OCI-LY7 (cell line): ENCODE measurements at regions not wholly inside any gene's neighbourhood (a gene's known extent, or its start where the extent isn't known, plus 50 kb on each side); places are given as distances from the start of the nearest gene placed in this dataset.

Experiments
- CTCF ChIP-seq: fragments of 200-600 bp; sonication (generic); conservative IDR thresholded peaks from 2 replicates; pipeline ENCODE4 v1.5.1; 2014; ENCODE audit warnings: mild to moderate bottlenecking, antibody characterized with exemption, low read length, moderate library complexity, mixed read lengths
- EZH2phosphoT487 ChIP-seq: fragments of 200-600 bp; sonication (generic); IDR thresholded peaks from 2 replicates; pipeline ENCODE4 v1.6.1; 2018; ENCODE audit warnings: low read depth, borderline replicate concordance, mild to moderate bottlenecking, mixed run types, antibody characterized with exemption, low read length, moderate library complexity, mixed read lengths

- TF ChIP-seq CTCF (no peak), EZH2phosphoT487 (no peak)
Measured at GRCh38 chr18:67951137-67951536, 434.6 kb upstream of the DSEL start.
